ENCODE measurements at regions not wholly inside any gene's neighbourhood (a gene's known extent, or its start where the extent isn't known, plus 50 kb on each side); places are given as distances from the start of the nearest gene placed in this dataset.

- TF ChIP-seq CTCF (conservative IDR thresholded peaks at IDR 0.05) = no peak
- no peak overlapping the region for H3K27ac ChIP-seq
Measured at GRCh38 chr14:71308671-71309070, 401.4 kb downstream of the PCNX1 start.

- no peak; the same call in 1 of the 2 replicates for TF ChIP-seq CTCF (conservative IDR thresholded peaks at IDR 0.05)
- no peak overlapping the region for H3K27ac ChIP-seq
Measured at GRCh38 chr14:71309756-71310155, 402.5 kb downstream of the PCNX1 start.

GRCh38 chr14:71311061-71311460, 403.8 kb downstream of the PCNX1 start:
- H3K27ac ChIP-seq = no peak overlapping the region
- TF ChIP-seq CTCF (conservative IDR thresholded peaks at IDR 0.05) = no peak

GRCh38 chr14:71314717-71315116, 407.5 kb downstream of the PCNX1 start:
- no peak for TF ChIP-seq CTCF (conservative IDR thresholded peaks at IDR 0.05)

GRCh38 chr14:71317385-71318096, 410.3 kb downstream of the PCNX1 start:
- TF ChIP-seq CTCF (conservative IDR thresholded peaks at IDR 0.05) = no peak
- H3K27ac ChIP-seq = no peak overlapping the region

More at GRCh38 chr14:71314717-71315116, 407.5 kb downstream of the PCNX1 start:
- H3K27ac ChIP-seq = no peak overlapping the region

- TF ChIP-seq CTCF (conservative IDR thresholded peaks at IDR 0.05) = no peak
- H3K27ac ChIP-seq = no peak overlapping the region
Measured at GRCh38 chr14:71318097-71318459, 410.8 kb downstream of the PCNX1 start.

GRCh38 chr14:71319666-71320065, 412.4 kb downstream of the PCNX1 start:
- peak overlapping the region; percentile 94 for H3K27ac ChIP-seq
- TF ChIP-seq CTCF (conservative IDR thresholded peaks at IDR 0.05) = no peak
